HG02798 (cell line): ENCODE measurements at regions not wholly inside any gene's neighbourhood (a gene's known extent, or its start where the extent isn't known, plus 50 kb on each side); places are given as distances from the start of the nearest gene placed in this dataset.
"Not testable (repeated sequence)": the region's sequence is repeated elsewhere in the genome, so short reads cannot be mapped to it uniquely, and the experiment has no call there.

Source experiments
- ATAC-seq: cut with Tn5 transposase; IDR thresholded peaks from one replicate; pipeline ENCODE4 v1.9.1; 2021; ENCODE audit warnings: mild to moderate bottlenecking; ENCODE audit not compliant: unreplicated experiment, poor library complexity

GRCh38 chr7:42575171-42575570, 336.7 kb downstream of the C7orf25 start:
- ATAC-seq = no peak

DNA sequence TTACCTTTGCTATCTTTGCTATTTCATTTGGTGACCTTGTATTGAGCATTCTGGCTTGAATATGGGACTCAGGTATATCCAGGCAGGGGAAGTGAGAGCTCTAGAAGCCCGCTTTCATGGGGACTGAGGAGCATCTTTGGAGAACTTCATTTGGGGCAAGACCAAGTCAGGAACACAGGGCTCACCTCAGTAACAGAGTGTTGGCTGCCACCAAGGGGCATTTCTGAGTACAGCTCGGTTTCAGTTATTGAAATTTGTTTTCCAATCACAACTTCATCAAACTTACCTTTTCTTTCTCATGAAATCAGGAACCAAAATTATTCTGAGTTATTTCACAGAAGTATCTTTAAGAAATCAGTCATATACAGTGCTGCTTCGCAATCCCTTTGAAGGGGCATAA, 337.2 kb downstream of the C7orf25 start:
- no peak for ATAC-seq

- no peak for ATAC-seq
Measured at GRCh38 chr7:42573881-42574672, 337.1 kb upstream of the GLI3 start.

DNA sequence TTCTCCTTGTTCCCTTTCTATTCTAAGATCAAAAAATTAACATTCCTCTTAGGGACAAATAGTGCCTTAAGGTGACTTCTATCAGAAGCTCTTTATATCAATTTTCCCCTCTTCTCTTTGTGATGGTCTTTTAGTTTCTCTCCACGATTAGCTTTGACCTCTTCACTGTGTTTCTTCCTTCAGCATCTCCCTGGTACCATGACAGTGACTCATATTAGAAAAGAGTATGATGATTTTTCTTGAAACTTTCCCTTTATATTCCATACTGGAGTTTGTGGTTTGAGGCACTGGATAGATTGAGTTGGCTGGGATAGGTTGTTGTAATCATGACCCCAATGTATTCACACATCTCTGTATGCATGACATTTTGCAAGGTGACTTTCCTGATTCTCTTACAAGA, 335.6 kb upstream of the GLI3 start:
- ATAC-seq = no peak

- ATAC-seq = no peak
Measured at GRCh38 chr7:42572056-42572455, 335.0 kb upstream of the GLI3 start.

DNA sequence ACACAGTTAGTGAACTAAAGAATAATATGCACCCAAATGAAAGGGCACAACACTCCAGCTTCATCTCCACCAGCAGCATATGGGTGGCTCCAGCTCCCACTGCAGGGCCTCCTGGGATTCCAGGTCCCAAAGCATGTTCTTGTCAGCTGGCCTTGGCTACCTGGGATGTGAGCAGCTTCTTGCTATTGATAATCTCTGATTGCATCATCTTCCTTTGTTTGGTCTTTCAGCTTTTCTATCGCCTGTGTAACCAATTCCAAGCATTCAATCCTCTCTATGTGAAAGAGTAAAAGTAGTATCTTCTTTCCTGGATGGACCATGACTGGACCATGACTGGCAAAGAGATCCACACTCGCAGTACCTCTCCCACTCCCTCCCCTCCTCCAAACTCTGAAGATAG, 333.9 kb upstream of the GLI3 start:
- no peak for ATAC-seq

GRCh38 chr7:42567051-42567450, 330.0 kb upstream of the GLI3 start:
- no peak for ATAC-seq

- ATAC-seq = no peak
Measured at GRCh38 chr7:42561797-42562196, 324.8 kb upstream of the GLI3 start.

DNA sequence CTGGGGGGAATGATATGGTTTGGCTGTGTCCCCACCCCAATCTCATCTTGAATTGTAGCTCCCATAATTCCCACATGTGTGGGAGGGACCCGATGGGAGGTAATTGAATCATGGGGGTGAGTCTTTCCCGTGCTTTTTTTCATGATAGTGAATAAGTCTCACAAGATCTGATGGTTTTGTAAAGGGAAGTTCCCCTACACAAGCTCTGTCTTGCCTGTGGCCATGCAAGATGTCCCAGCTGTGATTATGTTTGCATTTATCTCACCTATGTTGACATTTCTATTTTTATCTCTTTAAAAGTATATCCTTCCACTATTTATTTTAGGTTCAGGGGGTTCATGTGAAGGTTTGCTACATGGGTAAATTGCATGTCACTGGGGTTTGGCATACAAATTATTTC, 323.9 kb upstream of the GLI3 start:
- no peak for ATAC-seq

GRCh38 chr7:42554932-42555331, 317.9 kb upstream of the GLI3 start:
- not testable (repeated sequence) for ATAC-seq

GRCh38 chr7:42552227-42552626, 315.2 kb upstream of the GLI3 start:
- ATAC-seq = no peak

DNA sequence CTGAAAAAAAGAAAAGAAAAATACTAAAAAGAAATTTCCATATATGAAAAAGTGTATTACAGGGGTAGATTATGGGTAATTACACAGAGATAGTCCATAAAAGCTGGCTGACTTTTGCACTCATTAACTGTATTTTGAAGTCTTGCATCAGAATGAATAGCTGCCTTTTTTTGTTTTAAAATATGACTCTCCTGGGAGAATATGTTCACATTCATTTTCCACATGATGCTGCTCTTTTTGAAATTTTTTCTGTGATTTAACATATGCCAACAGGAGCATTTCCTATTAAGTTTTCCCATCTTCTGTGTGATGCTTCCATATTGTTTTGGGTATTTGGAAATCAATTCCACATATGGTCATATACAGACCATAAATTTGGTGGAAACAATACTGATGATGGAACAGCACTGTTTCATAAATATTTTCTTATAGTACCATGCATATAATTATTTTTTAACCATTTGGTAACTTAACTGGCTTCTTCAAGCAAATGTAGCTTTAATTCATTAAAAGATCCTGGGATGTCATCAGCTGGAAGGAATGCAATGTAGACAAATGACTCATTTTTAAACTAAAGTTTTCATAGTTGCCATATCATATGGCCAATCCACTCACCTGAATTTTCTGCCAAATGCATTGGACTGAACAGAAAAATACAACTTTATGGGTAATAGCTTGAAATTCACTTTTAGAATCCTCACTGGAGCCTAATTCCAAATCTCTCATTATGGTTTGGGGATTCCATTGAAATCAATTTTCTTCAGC, 313.9 kb upstream of the GLI3 start:
- no peak for ATAC-seq

DNA sequence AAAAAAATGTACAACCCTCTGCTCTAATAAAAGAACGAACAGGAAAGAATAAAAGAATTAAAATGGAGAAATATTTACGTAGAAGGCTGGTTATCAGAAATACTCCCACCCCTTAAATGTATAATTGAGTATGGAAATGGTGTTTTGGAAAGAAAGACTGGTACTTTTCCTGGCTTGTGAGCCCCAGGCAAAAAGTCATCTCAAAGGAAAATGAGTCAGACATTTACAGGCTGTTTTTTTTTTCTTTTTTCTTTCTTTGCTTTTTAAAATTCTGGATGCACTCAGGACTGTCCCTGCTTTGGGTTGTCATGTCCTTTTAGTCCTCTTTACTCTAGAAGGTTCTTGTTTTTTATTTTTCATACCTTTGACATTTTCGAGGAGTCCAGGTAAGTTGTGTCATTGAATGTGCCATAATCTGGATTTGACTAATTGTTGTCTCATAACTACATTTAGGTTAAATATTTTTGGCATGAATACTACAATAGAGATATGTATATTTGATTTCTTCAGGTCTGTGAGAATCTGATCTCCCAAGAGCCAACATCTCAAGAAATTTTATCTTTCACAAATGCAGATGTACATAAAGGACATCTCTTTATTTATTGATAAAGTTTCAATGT, 313.0 kb upstream of the GLI3 start:
- no peak for ATAC-seq

GRCh38 chr7:42548816-42549611, 312.0 kb upstream of the GLI3 start:
- ATAC-seq = no peak

GRCh38 chr7:42545049-42545724, 308.2 kb upstream of the GLI3 start:
- no peak for ATAC-seq

DNA sequence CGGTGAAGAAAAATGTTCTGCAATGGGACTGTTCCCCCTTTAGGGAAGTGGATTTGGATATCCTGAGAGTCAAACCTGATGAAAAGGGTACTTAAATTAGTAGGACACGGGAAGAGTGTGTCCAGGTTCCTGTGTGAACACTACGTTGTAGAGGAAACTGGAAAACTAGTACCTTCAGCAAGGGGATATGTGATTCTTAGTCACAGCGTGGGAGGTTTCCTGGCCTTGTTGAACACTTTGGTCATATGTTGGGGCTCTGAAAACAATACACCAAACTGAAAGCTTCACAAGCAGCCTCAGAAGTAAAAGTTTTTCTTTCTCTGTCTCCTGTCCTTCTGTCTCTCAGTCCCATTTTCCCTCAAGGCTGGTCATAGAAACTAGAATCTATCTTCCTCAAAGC, 306.9 kb upstream of the GLI3 start:
- ATAC-seq = no peak

DNA sequence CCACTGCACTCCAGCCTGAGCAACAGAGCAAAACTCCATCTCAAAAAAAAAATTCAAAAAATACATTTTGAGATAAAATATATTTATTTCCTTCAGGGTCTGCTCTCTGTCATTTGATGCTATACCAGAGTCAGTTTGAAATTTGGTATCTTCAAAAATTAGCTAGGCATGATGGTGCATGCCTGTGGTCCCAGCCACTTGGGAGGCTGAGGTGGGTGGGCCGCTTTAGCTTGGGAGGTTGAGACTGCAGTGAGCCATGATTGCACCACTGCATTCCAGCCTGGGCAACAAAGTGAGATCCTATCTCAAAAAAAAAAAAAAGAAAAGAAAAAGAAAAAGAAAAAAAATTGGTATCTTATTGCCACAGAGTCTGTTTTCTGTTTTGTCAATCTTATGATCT, 305.4 kb upstream of the GLI3 start:
- not testable (repeated sequence) for ATAC-seq

GRCh38 chr7:42534441-42534840, 297.4 kb upstream of the GLI3 start:
- no peak for ATAC-seq

GRCh38 chr7:42527004-42527403, 290.0 kb upstream of the GLI3 start:
- no peak for ATAC-seq
